ENCODE measurements at regions not wholly inside any gene's neighbourhood (a gene's known extent, or its start where the extent isn't known, plus 50 kb on each side); places are given as distances from the start of the nearest gene placed in this dataset.

DNA sequence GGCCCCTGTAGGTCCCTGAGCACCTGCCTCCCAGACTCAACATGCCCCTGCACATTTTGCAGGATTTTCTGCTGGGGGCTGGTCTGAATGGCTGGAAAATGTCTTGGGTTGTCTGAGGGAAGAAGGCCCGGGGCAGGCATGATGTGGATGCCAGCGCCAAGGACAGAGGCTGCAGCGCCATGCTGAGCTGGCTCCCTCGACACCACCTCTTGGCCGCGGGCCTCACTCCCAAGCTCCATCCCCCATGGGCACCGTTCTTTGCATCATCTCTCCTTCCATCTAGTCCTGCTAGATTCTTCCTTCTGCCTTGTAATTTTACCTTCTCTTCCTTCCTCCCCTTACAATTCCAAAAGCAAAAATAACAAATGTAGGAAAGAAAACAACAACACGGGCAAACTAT is 70.6 kb downstream of the ZIC5 start:
- no peak overlapping the region for H3K27ac ChIP-seq
- no peak for DNase-seq
- TF ChIP-seq POLR2A (IDR thresholded peaks at IDR 0.05) = no peak
- no peak for TF ChIP-seq CTCF (IDR thresholded peaks at IDR 0.05)
- no peak overlapping the region for H3K4me3 ChIP-seq
- H3K27me3 ChIP-seq = peaks cover 0 to 6% of the 10 kb centered on the region in 2 donors
- peaks cover 0 to 4% (median 2%) of the 10 kb centered on the region in 4 donors for H3K4me1 ChIP-seq
- no peaks in the 10 kb centered on the region for H3K9me3 ChIP-seq
- H3K36me3 ChIP-seq = no peaks in the 10 kb centered on the region

DNA sequence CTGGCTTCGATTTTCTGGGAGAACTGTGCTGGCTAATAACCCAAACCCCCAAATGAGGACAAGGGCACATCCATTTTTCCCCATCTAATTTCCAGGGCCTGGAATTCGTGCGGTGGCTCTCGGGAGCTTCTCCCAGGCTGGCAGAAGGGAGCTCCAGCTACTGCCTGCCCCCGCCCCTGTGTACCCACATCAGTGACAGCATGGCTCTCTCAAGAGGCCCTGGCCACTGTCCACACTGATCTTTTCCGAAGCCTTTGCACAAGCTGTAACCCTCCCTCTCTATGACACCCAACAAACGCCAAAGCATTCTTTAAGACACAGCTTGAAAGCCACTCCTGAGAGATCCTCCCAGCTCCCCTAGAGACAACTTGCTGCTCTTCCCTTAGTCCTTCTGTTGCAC is 73.1 kb downstream of the ZIC5 start:
- TF ChIP-seq CTCF (IDR thresholded peaks at IDR 0.05) = no peak
- no peak for TF ChIP-seq POLR2A (IDR thresholded peaks at IDR 0.05)
- H3K9me3 ChIP-seq = no peaks in the 10 kb centered on the region
- H3K27me3 ChIP-seq = peaks cover 0 to 15% of the 10 kb centered on the region in 2 donors
- H3K4me1 ChIP-seq = peaks cover 0 to 12% (median 6%) of the 10 kb centered on the region in 4 donors
- no peaks in the 10 kb centered on the region for H3K36me3 ChIP-seq
- no peak overlapping the region for H3K27ac ChIP-seq
- DNase-seq = no peak
- no peak overlapping the region for H3K4me3 ChIP-seq

DNA sequence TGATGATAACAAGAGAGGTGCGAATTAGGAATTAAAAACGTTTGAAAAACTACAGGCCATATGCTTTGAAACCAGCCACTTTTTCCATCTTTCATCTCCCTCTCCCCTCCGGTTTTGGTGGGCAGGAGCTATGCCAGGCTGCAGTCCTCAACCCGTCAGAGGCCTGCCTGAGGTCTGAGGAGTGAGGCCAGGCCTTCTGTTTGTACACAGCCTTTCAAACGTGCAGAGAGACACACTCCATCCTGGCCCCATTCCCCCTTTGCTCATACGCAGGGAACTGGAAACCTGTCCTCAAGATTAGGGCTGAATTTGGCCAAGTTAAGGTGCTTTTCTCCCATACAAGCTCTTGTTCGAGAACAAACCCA is 74.5 kb downstream of the ZIC5 start:
- Histone ChIP-seq H3K36me3 (no peaks in the 10 kb centered on the region), H3K9me3 (no peaks in the 10 kb centered on the region), H3K27me3 (peaks cover 0 to 15% of the 10 kb centered on the region in 2 donors), H3K27ac (no peak overlapping the region), H3K4me3 (no peak overlapping the region), H3K4me1 (peaks cover 0 to 12% (median 6%) of the 10 kb centered on the region in 4 donors)
- DNase-seq = no peak
- no peak for TF ChIP-seq CTCF (IDR thresholded peaks at IDR 0.05)

GRCh38 chr13:99896369-99897075 is 75.0 kb downstream of the ZIC5 start:
- Histone ChIP-seq H3K4me3 (peak overlapping the region in 2 of 4 donors; percentile 56 to 59), H3K27ac (no peak overlapping the region), H3K4me1 (peaks cover 0 to 12% (median 6%) of the 10 kb centered on the region in 4 donors), H3K9me3 (no peaks in the 10 kb centered on the region), H3K36me3 (no peaks in the 10 kb centered on the region), H3K27me3 (peaks cover 0 to 15% of the 10 kb centered on the region in 2 donors)
- no peak for TF ChIP-seq CTCF (IDR thresholded peaks at IDR 0.05)
- no peak for DNase-seq

GRCh38 chr13:99895444-99896368 is 75.9 kb downstream of the ZIC5 start:
- H3K4me3 ChIP-seq = peak overlapping the region; percentile 11 to 59 (median 44)
- TF ChIP-seq CTCF (IDR thresholded peaks at IDR 0.05) (no peak), POLR2A (IDR thresholded peaks at IDR 0.05) (no peak)
- no peaks in the 10 kb centered on the region for H3K9me3 ChIP-seq
- no peaks in the 10 kb centered on the region for H3K36me3 ChIP-seq
- peaks cover 0 to 12% (median 6%) of the 10 kb centered on the region in 4 donors for H3K4me1 ChIP-seq
- H3K27me3 ChIP-seq = peaks cover 0 to 15% of the 10 kb centered on the region in 2 donors
- DNase-seq = no peak
- no peak overlapping the region for H3K27ac ChIP-seq

Measured in Peyer's patch (tissue), 4 donors.